Keratinocyte (primary cell): ENCODE measurements at regions not wholly inside any gene's neighbourhood (a gene's known extent, or its start where the extent isn't known, plus 50 kb on each side); places are given as distances from the start of the nearest gene placed in this dataset.

Experiments
- DNase-seq: peaks from one replicate; pipeline ENCODE4 v3.0.0-alpha.2; 2011; ENCODE audit warnings: low read depth, missing footprints, low spot score
- FAIRE-seq: peaks from 2 replicates; lab custom pipeline; 2011; peaks lifted over from hg19 to GRCh38; lab: Jason Lieb, UNC
- H2AFZ ChIP-seq: 2 replicates; pipeline ENCODE4 v1.6.0; 2012; ENCODE audit warnings: low read length, control low read depth, inconsistent platforms; ENCODE audit not compliant: control insufficient read depth
- H3K27ac ChIP-seq: 2 replicates; pipeline ENCODE4 v1.5.1; 2011; ENCODE audit warnings: low read length; ENCODE audit not compliant: control insufficient read depth, insufficient read depth
- H3K27me3 ChIP-seq: 3 replicates; pipeline ENCODE4 v1.6.0; 2011; ENCODE audit warnings: low read length; ENCODE audit not compliant: control insufficient read depth, insufficient read depth; ENCODE audit errors: extremely low read depth
- H3K36me3 ChIP-seq, 2 experiments: 2 replicates in 1 of 2; 3 replicates in 1 of 2; pipeline ENCODE4 v1.5.1; 2011; ENCODE audit warnings: low read length in 2 of 2, mild to moderate bottlenecking in 1 of 2; ENCODE audit not compliant: control insufficient read depth in 2 of 2, insufficient read depth in 2 of 2; ENCODE audit errors: extremely low read depth in 1 of 2
- H3K4me1 ChIP-seq: 3 replicates; pipeline ENCODE4 v1.5.1; 2011; ENCODE audit warnings: low read length; ENCODE audit not compliant: control insufficient read depth, insufficient read depth; ENCODE audit errors: extremely low read depth
- H3K4me2 ChIP-seq: 3 replicates; pipeline ENCODE4 v1.6.0; 2011; ENCODE audit warnings: low read depth, low read length; ENCODE audit not compliant: control insufficient read depth, insufficient read depth; ENCODE audit errors: extremely low read depth
- H3K4me3 ChIP-seq, 3 experiments: fragments of 200-600 bp in 1 of 3; sonication (generic) in 1 of 3; 2 replicates in 2 of 3; 3 replicates in 1 of 3; pipeline ENCODE4 v1.5.1; 2011 to 2016; ENCODE audit warnings: low read length in 3 of 3, mild to moderate bottlenecking in 3 of 3, control low read depth in 2 of 3, inconsistent platforms in 1 of 3, low read depth in 1 of 3, mixed read lengths in 1 of 3, mixed run types in 1 of 3, moderate library complexity in 1 of 3; ENCODE audit not compliant: control insufficient read depth in 2 of 3, insufficient read depth in 2 of 3; ENCODE audit errors: extremely low read depth in 1 of 3
- H3K79me2 ChIP-seq: 2 replicates; pipeline ENCODE4 v1.6.0; 2012; ENCODE audit warnings: low read length; ENCODE audit not compliant: control insufficient read depth, insufficient read depth
- H3K9ac ChIP-seq: 3 replicates; pipeline ENCODE4 v1.6.0; 2011; ENCODE audit warnings: low read length; ENCODE audit not compliant: control insufficient read depth, insufficient read depth; ENCODE audit errors: extremely low read depth
- H3K9me1 ChIP-seq: 3 replicates; pipeline ENCODE4 v1.6.0; 2011; ENCODE audit warnings: low read length; ENCODE audit not compliant: control insufficient read depth, insufficient read depth; ENCODE audit errors: extremely low read depth
- H3K9me3 ChIP-seq: 2 replicates; pipeline ENCODE4 v1.5.1; 2012; ENCODE audit warnings: low read depth, low read length; ENCODE audit not compliant: control insufficient read depth
- H4K20me1 ChIP-seq: 3 replicates; pipeline ENCODE4 v1.6.0; 2011; ENCODE audit warnings: low read length; ENCODE audit not compliant: control insufficient read depth, insufficient read depth; ENCODE audit errors: extremely low read depth
- EZH2 ChIP-seq: IDR thresholded peaks from one replicate; pipeline ENCODE4 v1.6.1; 2012; ENCODE audit warnings: inconsistent platforms, mild to moderate bottlenecking, low read length, moderate library complexity
- dilution Hi-C: fragments of 300-500 bp; cut with MboI; formaldehyde crosslinking; loops from one replicate; pipeline ENCODE4 v1.7.0; 2020; ENCODE audit warnings: low sequenced_read_pairs; ENCODE audit not compliant: extremely low pct_ligation_motif_present
- TF ChIP-seq, protein P1 (sequence below), 3 experiments: IDR thresholded peaks in 1 of 3; conservative IDR thresholded peaks in 1 of 3; optimal IDR thresholded peaks in 1 of 3; 2 replicates in 2 of 3; 3 replicates in 1 of 3; pipeline versions ENCODE3 to v1.5.1; 2011; ENCODE audit warnings: low read length in 3 of 3, mild to moderate bottlenecking in 3 of 3, moderate library complexity in 2 of 3, control low read depth in 1 of 3, inconsistent platforms in 1 of 3; ENCODE audit not compliant: insufficient read depth in 2 of 3; ENCODE audit errors: extremely low read depth in 1 of 3

DNA sequence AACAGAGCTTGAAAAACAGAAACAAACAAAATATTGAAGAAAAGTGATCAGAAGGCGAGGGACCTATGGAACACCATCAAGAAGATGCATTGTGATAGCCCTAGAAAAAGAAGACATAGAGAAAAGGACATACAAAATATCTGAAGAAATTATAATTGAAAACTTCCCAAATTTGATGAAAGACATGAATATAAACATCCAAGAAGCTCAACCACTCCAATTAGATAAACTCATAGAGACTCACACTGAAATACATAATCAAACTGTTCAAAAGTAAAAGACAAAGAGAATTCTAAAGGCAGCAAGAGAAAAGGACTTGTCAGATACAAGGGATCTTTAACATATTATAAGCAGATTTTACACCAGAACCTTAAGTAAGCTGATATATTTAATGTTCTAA, 869.8 kb downstream of the PCDH18 start:
- Histone ChIP-seq H3K9me3 (no peaks in the 10 kb centered on the region), H3K36me3 (no peaks in the 10 kb centered on the region), H3K27ac (no peak overlapping the region), H3K4me2 (no peak overlapping the region), H3K9me1 (no peaks in the 10 kb centered on the region), H3K27me3 (no peaks in the 10 kb centered on the region), H3K9ac (no peak overlapping the region), H3K4me1 (no peaks in the 10 kb centered on the region), H4K20me1 (no peaks in the 10 kb centered on the region), H3K79me2 (no peaks in the 10 kb centered on the region), H3K4me3 (no peak overlapping the region), H2AFZ (no peak overlapping the region)
- DNase-seq = no peak
- dilution Hi-C loops = no loop called here
- TF ChIP-seq EZH2 = no peak
- TF ChIP-seq, protein P1, sequence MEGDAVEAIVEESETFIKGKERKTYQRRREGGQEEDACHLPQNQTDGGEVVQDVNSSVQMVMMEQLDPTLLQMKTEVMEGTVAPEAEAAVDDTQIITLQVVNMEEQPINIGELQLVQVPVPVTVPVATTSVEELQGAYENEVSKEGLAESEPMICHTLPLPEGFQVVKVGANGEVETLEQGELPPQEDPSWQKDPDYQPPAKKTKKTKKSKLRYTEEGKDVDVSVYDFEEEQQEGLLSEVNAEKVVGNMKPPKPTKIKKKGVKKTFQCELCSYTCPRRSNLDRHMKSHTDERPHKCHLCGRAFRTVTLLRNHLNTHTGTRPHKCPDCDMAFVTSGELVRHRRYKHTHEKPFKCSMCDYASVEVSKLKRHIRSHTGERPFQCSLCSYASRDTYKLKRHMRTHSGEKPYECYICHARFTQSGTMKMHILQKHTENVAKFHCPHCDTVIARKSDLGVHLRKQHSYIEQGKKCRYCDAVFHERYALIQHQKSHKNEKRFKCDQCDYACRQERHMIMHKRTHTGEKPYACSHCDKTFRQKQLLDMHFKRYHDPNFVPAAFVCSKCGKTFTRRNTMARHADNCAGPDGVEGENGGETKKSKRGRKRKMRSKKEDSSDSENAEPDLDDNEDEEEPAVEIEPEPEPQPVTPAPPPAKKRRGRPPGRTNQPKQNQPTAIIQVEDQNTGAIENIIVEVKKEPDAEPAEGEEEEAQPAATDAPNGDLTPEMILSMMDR (optimal IDR thresholded peaks at IDR 0.05 in 1 of 3, IDR thresholded peaks at IDR 0.05 in 1 of 3, conservative IDR thresholded peaks at IDR 0.05 in 1 of 3; ENCODE audit: extremely low read depth in 1 of 3, insufficient read depth in 2 of 3, low read length in 3 of 3) = no peak
- no peak for FAIRE-seq

DNA sequence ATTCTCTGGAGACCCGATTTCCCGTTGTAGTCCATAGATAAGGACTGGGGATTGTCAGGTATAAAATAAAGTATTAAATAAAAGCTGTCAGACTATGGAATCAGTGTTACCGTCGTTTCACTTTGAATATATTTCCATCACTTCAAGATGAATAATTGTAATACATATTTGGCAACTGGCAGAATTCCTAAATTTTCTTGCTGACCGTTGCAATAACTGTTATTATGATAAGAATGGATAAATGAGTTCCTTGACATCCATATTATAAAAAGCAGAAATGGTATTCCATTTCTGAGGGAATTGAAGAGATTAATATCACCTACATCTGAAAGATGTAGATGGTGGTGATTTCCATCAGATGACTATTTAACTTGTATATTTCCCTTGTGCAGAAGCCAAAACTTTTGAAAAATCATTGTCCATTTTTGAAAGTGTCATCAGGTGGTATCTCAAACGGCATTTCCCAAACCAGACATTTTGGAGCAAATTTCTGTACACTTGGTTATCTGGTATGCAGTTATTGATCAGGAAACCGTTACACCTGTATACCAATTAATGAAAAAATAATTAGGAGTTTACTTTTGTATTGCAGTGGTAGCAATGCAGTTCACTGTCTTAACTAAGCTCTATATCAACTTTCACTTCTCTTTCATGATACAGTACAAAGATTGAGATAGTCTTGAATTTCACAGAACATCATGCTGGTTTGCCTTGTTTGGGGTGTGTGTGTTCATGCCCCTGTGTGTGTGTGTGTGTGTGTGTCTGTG, 878.5 kb downstream of the PCDH18 start:
- Histone ChIP-seq H3K9me3 (no peaks in the 10 kb centered on the region), H3K27ac (no peak overlapping the region), H3K9ac (no peak overlapping the region), H3K27me3 (no peaks in the 10 kb centered on the region), H3K9me1 (no peaks in the 10 kb centered on the region), H3K4me1 (no peaks in the 10 kb centered on the region), H4K20me1 (no peaks in the 10 kb centered on the region), H3K4me2 (no peak overlapping the region), H3K79me2 (no peaks in the 10 kb centered on the region), H3K4me3 (no peak overlapping the region), H3K36me3 (no peaks in the 10 kb centered on the region), H2AFZ (no peak overlapping the region)
- dilution Hi-C loops = no loop called here
- FAIRE-seq (no peak), DNase-seq (no peak)
- no peak for TF ChIP-seq EZH2
- TF ChIP-seq, protein P1 (optimal IDR thresholded peaks at IDR 0.05 in 1 of 3, IDR thresholded peaks at IDR 0.05 in 1 of 3, conservative IDR thresholded peaks at IDR 0.05 in 1 of 3; ENCODE audit: extremely low read depth in 1 of 3, insufficient read depth in 2 of 3, low read length in 3 of 3) = no peak
